ENCODE measurements at regions not wholly inside any gene's neighbourhood (a gene's known extent, or its start where the extent isn't known, plus 50 kb on each side); places are given as distances from the start of the nearest gene placed in this dataset.
"Not testable (repeated sequence)": the region's sequence is repeated elsewhere in the genome, so short reads cannot be mapped to it uniquely, and the experiment has no call there.

GRCh38 chr18:55672574-55673361 is 84.8 kb upstream of the TCF4 start:
- no peak overlapping the region for H3K4me3 ChIP-seq
- whole genome bisulfite sequencing (ENCODE audit: missing lambda C conversion rate): 15% methylated on average over 12 of the region's 12 CpGs
- POLR2A ChIA-PET: no interaction called here
- H3K4me2 ChIP-seq: no peak overlapping the region
- DNase-seq (ENCODE audit: low read depth in 1 of 2, low spot score in 1 of 2): no peak
- CTCF ChIA-PET: interaction anchor here (1.2 kb wide), 1 partner anchor 248 kb away, joined by 3 read pairs; no protein-coding TSS in a partner anchor
- TF ChIP-seq CBX2 (IDR thresholded peaks at IDR 0.05; ENCODE audit: borderline replicate concordance, low read depth) (no peak), PBX3 (IDR thresholded peaks at IDR 0.05) (no peak), RNF2 (IDR thresholded peaks at IDR 0.05; ENCODE audit: borderline replicate concordance, low read depth) (no peak), ZSCAN20 (CRISPR knock-in tag; IDR thresholded peaks at IDR 0.05) (no peak), FOXS1 (CRISPR knock-in tag; IDR thresholded peaks at IDR 0.05) (no peak), BCL3 (IDR thresholded peaks at IDR 0.05) (no peak), ATOH8 (CRISPR knock-in tag; IDR thresholded peaks at IDR 0.05; ENCODE audit: low read depth) (no peak), PHF8 (IDR thresholded peaks at IDR 0.05; ENCODE audit: borderline replicate concordance, low read depth) (no peak), GATA3 (IDR thresholded peaks at IDR 0.05; ENCODE audit: borderline replicate concordance) (no peak), ESRRA (IDR thresholded peaks at IDR 0.05; ENCODE audit: borderline replicate concordance, low read length) (no peak), POLR2A (IDR thresholded peaks at IDR 0.05; ENCODE audit: low read length) (no peak), EHF (CRISPR knock-in tag; IDR thresholded peaks at IDR 0.05) (no peak)
- H3K4me1 ChIP-seq: no peaks in the 10 kb centered on the region
- no peak overlapping the region for H3K27ac ChIP-seq
- no peak for FAIRE-seq
- ATAC-seq: no peak
- H3K9me3 ChIP-seq: no peaks in the 10 kb centered on the region

GRCh38 chr18:55665506-55665905 is 77.5 kb upstream of the TCF4 start:
- TF ChIP-seq HEYL (CRISPR knock-in tag; IDR thresholded peaks at IDR 0.05) (no peak), CEBPB (IDR thresholded peaks at IDR 0.05) (no peak), NFE2L2 (conservative IDR thresholded peaks at IDR 0.05; ENCODE audit: low read length) (no peak), JUN (IDR thresholded peaks at IDR 0.05) (no peak), TP53 (CRISPR knock-in tag; IDR thresholded peaks at IDR 0.05) (no peak), RCOR1 (IDR thresholded peaks at IDR 0.05; ENCODE audit: low read depth, low read length) (no peak), NPAS2 (CRISPR knock-in tag; IDR thresholded peaks at IDR 0.05; ENCODE audit: borderline replicate concordance) (no peak), CBX8 (IDR thresholded peaks at IDR 0.05) (no peak), ESRRA (IDR thresholded peaks at IDR 0.05; ENCODE audit: borderline replicate concordance, low read length) (no peak), POLR2A (IDR thresholded peaks at IDR 0.05; ENCODE audit: low read length) (no peak), PBX3 (IDR thresholded peaks at IDR 0.05) (no peak), POLR2AphosphoS2 (conservative IDR thresholded peaks at IDR 0.05; ENCODE audit: low read length) (no peak), MYC (IDR thresholded peaks at IDR 0.05; ENCODE audit: borderline replicate concordance, low read length) (no peak), BHLHE40 (IDR thresholded peaks at IDR 0.05; ENCODE audit: low read depth, low read length) (no peak)
- FAIRE-seq: no peak
- Histone ChIP-seq H3K4me3 (no peak overlapping the region), H3K9me3 (no peaks in the 10 kb centered on the region), H3K4me1 (no peaks in the 10 kb centered on the region), H3K4me2 (no peak overlapping the region), H3K27ac (no peak overlapping the region)
- no peak for DNase-seq (ENCODE audit: low read depth in 1 of 2, low spot score in 1 of 2)
- POLR2A ChIA-PET: no interaction called here
- 75% methylated on average over 5 of the region's 5 CpGs for WGBS (ENCODE audit: missing lambda C conversion rate)
- ATAC-seq: no peak
- CTCF ChIA-PET: no interaction called here

GRCh38 chr18:55664758-55665400 is 76.9 kb upstream of the TCF4 start:
- CTCF ChIA-PET; POLR2A ChIA-PET; H3K4me1 ChIP-seq; DNase-seq (ENCODE audit: low read depth in 1 of 2, low spot score in 1 of 2); H3K9me3 ChIP-seq; ATAC-seq; H3K27ac ChIP-seq; FAIRE-seq; H3K4me3 ChIP-seq; H3K4me2 ChIP-seq: not testable (repeated sequence)
- WGBS (ENCODE audit: missing lambda C conversion rate): 41% methylated on average over 6 of the region's 45 CpGs
